ENCODE measurements at regions not wholly inside any gene's neighbourhood (a gene's known extent, or its start where the extent isn't known, plus 50 kb on each side); places are given as distances from the start of the nearest gene placed in this dataset.

- Histone ChIP-seq H4K20me1 (ENCODE audit: insufficient read depth, low read length) (no peaks in the 10 kb centered on the region), H3K9me3 (ENCODE audit: insufficient read depth, low read length, severe bottlenecking) (no peaks in the 10 kb centered on the region), H3K36me3 (ENCODE audit: insufficient read depth, low read length) (no peaks in the 10 kb centered on the region), H3K79me2 (ENCODE audit: insufficient read depth, low read length) (no peaks in the 10 kb centered on the region), H3K4me1 (ENCODE audit: insufficient read depth, low read length) (no peaks in the 10 kb centered on the region), H3K4me2 (ENCODE audit: insufficient read depth, low read length) (no peak overlapping the region), H3K27ac (ENCODE audit: low read length) (no peak overlapping the region), H3K27me3 (ENCODE audit: insufficient read depth, low read length, poor library complexity) (no peaks in the 10 kb centered on the region), H3K4me3 (ENCODE audit: low read depth in 1 of 2, low read length in 2 of 2) (no peak overlapping the region), H2AFZ (ENCODE audit: low read depth, low read length) (no peak overlapping the region), H3K9ac (ENCODE audit: low read depth, low read length) (no peak overlapping the region)
- DNase-seq, result no peak
- no peak for ATAC-seq (ENCODE audit: insufficient read depth, low read depth)
- TF ChIP-seq, protein P1, sequence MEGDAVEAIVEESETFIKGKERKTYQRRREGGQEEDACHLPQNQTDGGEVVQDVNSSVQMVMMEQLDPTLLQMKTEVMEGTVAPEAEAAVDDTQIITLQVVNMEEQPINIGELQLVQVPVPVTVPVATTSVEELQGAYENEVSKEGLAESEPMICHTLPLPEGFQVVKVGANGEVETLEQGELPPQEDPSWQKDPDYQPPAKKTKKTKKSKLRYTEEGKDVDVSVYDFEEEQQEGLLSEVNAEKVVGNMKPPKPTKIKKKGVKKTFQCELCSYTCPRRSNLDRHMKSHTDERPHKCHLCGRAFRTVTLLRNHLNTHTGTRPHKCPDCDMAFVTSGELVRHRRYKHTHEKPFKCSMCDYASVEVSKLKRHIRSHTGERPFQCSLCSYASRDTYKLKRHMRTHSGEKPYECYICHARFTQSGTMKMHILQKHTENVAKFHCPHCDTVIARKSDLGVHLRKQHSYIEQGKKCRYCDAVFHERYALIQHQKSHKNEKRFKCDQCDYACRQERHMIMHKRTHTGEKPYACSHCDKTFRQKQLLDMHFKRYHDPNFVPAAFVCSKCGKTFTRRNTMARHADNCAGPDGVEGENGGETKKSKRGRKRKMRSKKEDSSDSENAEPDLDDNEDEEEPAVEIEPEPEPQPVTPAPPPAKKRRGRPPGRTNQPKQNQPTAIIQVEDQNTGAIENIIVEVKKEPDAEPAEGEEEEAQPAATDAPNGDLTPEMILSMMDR (IDR thresholded peaks at IDR 0.05; ENCODE audit: borderline replicate concordance, extremely low read depth, low read length, poor library complexity, severe bottlenecking), result no peak
- no peak for TF ChIP-seq EZH2 (IDR thresholded peaks at IDR 0.05; ENCODE audit: borderline replicate concordance, low read depth, low read length, severe bottlenecking)
Observed at GRCh38 chr3:146307456-146307725, 56.5 kb upstream of the PLSCR4 start.

DNA sequence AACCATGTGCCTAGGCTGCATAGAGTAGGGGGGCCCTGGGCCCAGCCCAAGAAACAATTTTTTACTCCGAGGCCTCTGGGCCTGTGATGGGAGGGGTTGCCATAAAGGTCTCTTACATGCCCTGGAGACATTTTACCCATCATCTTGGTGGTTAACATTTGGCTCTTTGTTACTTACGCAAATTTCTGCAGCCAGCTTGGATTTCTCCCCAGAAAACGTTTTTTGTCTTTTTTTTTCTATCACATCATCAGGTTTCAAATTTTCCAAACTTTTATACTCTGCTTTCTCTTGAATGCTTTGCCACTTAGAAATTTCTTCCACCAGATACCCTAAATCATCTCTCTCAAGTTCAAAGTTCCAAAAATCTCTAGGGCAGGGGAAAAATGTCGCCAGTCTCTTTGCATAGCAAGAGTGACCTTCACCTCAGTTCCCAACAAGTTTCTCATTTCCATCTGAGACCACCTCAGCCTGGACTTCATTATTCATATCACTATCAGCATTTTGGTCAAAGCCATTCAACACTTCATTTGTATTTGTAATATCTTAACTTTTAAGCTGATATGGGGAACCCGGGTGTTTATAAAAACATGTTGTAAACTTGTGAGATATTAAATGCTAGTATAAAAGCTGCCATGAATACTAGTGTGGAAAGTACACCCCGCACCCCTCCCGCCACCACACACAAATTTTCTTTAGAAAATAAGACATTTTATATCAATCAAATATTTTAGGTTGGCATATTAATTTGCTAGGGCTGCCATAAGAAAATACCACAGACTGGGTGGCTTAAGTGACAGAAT, 56.0 kb upstream of the PLSCR4 start:
- H3K27me3 ChIP-seq (ENCODE audit: insufficient read depth, low read length, poor library complexity), result no peaks in the 10 kb centered on the region
- no peaks in the 10 kb centered on the region for H3K9me3 ChIP-seq (ENCODE audit: insufficient read depth, low read length, severe bottlenecking)
- no peaks in the 10 kb centered on the region for H4K20me1 ChIP-seq (ENCODE audit: insufficient read depth, low read length)
- H3K4me2 ChIP-seq (ENCODE audit: insufficient read depth, low read length), result no peak overlapping the region
- no peak overlapping the region for H3K27ac ChIP-seq (ENCODE audit: low read length)
- ATAC-seq (ENCODE audit: insufficient read depth, low read depth) (no peak), DNase-seq (no peak)
- H3K9ac ChIP-seq (ENCODE audit: low read depth, low read length), result no peak overlapping the region
- no peak for TF ChIP-seq EZH2 (IDR thresholded peaks at IDR 0.05; ENCODE audit: borderline replicate concordance, low read depth, low read length, severe bottlenecking)
- TF ChIP-seq, protein P1 (IDR thresholded peaks at IDR 0.05; ENCODE audit: borderline replicate concordance, extremely low read depth, low read length, poor library complexity, severe bottlenecking), result no peak
- H3K4me3 ChIP-seq (ENCODE audit: low read depth in 1 of 2, low read length in 2 of 2), result no peak overlapping the region
- H3K79me2 ChIP-seq (ENCODE audit: insufficient read depth, low read length), result no peaks in the 10 kb centered on the region
- H3K36me3 ChIP-seq (ENCODE audit: insufficient read depth, low read length), result no peaks in the 10 kb centered on the region
- H3K4me1 ChIP-seq (ENCODE audit: insufficient read depth, low read length), result no peaks in the 10 kb centered on the region
- H2AFZ ChIP-seq (ENCODE audit: low read depth, low read length), result no peak overlapping the region

GRCh38 chr3:146305808-146306423, 55.0 kb upstream of the PLSCR4 start:
- Histone ChIP-seq H2AFZ (ENCODE audit: low read depth, low read length) (no peak overlapping the region), H3K27me3 (ENCODE audit: insufficient read depth, low read length, poor library complexity) (no peaks in the 10 kb centered on the region), H4K20me1 (ENCODE audit: insufficient read depth, low read length) (no peaks in the 10 kb centered on the region), H3K36me3 (ENCODE audit: insufficient read depth, low read length) (no peaks in the 10 kb centered on the region), H3K4me3 (ENCODE audit: low read depth in 1 of 2, low read length in 2 of 2) (no peak overlapping the region), H3K79me2 (ENCODE audit: insufficient read depth, low read length) (no peaks in the 10 kb centered on the region), H3K27ac (ENCODE audit: low read length) (no peak overlapping the region), H3K9me3 (ENCODE audit: insufficient read depth, low read length, severe bottlenecking) (no peaks in the 10 kb centered on the region), H3K9ac (ENCODE audit: low read depth, low read length) (no peak overlapping the region), H3K4me1 (ENCODE audit: insufficient read depth, low read length) (no peaks in the 10 kb centered on the region), H3K4me2 (ENCODE audit: insufficient read depth, low read length) (no peak overlapping the region)
- no peak for DNase-seq
- ATAC-seq (ENCODE audit: insufficient read depth, low read depth), result no peak
- TF ChIP-seq, protein P1 (IDR thresholded peaks at IDR 0.05; ENCODE audit: borderline replicate concordance, extremely low read depth, low read length, poor library complexity, severe bottlenecking), result no peak
- no peak for TF ChIP-seq EZH2 (IDR thresholded peaks at IDR 0.05; ENCODE audit: borderline replicate concordance, low read depth, low read length, severe bottlenecking)

Measured in DND-41 (cell line).